ENCODE measurements at regions not wholly inside any gene's neighbourhood (a gene's known extent, or its start where the extent isn't known, plus 50 kb on each side); places are given as distances from the start of the nearest gene placed in this dataset.

DNA sequence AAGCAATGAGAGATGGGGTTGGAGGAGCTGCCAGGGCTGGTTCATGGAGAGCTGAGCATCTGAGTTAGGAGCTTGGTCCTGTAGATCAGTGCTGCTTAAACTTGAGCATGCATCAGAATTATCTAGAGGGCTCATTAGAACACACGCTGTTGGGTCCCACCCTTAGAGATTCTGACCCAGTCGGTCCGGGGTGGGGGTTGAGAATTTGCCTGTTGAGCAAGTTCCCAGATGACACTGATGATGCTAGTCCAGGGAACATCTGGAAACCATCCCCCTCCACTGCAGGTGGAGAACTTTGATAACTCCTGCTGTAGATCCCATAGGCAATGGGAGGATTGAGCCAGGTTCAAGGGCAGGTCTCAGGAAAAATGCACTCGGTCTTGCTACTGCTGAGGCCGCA, 158.0 kb upstream of the KLF4 start:
- no peak for DNase-seq

DNA sequence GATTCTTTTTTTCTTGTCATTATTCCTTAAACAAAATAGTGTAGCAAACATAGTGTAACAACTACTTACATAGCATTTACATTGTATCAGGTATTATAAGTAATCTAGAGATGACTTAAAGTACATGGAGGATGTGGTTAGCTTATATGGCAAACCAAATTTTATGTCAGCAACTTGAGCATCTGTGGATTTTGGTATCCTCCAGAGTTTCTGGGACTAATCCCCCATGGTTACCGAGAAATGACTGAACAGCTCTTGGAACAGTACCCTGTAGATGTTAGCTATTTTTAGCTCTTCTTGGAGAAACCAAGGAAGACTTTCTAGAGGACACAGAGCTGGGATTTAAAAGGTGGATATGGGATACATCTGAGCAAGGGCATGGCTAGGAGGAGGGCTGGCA, 157.6 kb upstream of the KLF4 start:
- DNase-seq, result no peak

DNA sequence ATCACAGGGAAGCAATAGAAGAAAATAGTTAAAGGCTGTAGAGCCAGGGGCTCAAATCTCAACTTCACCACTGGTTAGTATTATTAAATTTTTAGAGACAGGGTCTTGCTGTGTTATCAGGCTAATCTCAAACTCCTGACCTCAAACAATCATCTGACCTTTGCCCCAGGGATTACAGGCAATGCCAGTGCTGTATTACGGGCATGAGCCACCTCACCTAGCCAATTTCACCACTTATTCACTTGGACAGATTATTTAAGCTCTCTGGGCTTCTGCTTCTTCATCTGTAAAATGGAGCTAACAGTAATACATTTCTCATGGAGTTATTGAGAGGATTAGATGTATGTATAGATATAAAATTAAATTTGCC, 155.9 kb upstream of the KLF4 start:
- DNase-seq, result no peak

DNA sequence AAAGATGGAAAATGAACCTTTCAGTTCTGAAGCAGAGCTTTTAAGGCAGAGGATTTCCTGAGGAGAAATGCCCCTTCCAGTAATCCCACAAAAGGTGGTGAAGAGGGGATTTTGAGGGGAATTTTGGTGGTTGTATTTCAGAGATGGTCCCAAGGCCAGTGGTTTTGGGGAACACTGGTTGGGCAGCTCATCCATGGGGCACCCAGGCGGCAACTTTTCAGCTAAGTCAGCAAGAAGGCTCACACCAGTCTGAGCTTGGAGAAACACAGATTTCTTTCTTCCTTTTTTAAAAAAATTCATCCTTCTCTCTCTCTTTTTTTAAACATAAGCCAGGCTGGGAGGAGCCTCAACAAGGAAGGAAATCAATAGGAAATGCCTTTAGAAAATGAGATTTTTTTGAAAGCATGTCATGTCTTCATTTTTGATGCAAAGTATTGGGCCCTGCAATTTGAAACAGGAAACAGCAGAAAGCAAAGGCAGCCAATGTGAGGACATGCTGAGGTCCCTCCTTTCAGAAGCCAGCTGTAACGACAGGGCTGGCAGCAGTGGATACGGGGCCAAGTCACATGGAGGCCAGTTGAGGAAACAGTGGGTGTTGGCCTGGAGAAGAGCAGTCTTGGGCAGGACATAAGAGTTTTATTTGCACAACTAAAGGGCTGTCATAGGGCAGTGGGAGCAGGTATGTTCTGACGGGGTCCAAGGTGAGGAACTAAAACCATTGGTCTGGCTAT, 155.3 kb upstream of the KLF4 start:
- no peak for DNase-seq

DNA sequence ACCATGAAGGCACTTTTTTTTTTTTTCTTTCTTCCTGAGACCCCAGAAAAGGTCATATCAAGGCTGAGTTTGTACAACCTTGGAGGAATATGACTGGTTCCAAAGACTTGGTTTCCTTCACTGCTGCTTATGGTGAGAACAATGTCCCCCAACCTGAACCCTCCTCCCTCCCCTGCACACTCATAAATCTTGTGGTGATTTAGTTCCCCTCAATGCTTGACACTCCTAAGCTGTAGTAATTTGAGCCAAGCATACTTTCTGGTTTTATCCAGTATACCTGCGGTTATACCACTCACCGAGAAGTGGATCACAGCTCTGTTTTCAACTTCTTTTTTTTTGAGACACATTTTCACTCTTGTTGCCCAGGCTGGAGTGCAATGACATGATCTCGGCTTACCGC, 149.9 kb upstream of the KLF4 start:
- DNase-seq, result no peak

DNA sequence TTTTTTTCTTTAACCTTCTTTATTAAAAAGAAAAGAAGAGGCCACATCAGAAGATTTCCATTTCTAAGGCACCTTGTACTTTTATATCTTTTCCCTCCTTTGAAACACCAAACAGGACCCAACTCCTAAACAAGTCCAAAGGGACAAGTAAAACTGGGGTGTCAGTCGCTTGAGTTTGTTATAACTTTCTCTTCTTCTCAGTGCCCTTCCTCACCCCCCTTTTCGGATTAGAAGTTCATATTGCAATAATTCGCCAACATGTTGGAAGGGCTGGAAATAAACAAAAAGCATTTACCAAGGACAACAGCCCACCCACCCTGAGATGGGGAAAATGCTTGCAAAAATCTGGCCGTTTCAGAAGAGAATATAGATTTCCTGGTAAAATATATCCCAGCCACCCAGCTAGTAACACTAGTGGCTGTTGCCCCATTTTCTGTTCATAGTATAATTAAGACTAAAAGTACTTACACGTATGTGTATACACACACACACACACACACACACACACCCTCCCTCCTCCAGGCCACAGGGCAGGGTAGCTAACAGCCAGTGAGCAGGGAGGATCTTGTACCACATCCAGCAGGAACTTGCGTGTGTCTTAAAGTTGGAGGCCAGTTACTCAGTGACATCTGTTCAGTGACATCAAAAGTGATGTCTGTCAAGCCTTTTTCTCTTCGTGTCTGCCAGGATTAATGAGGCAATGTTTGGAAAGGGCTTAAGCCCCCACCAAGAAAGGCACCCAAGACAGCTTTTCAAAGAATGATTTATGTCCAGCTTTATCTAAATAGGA, 149.1 kb upstream of the KLF4 start:
- no peak for DNase-seq

DNA sequence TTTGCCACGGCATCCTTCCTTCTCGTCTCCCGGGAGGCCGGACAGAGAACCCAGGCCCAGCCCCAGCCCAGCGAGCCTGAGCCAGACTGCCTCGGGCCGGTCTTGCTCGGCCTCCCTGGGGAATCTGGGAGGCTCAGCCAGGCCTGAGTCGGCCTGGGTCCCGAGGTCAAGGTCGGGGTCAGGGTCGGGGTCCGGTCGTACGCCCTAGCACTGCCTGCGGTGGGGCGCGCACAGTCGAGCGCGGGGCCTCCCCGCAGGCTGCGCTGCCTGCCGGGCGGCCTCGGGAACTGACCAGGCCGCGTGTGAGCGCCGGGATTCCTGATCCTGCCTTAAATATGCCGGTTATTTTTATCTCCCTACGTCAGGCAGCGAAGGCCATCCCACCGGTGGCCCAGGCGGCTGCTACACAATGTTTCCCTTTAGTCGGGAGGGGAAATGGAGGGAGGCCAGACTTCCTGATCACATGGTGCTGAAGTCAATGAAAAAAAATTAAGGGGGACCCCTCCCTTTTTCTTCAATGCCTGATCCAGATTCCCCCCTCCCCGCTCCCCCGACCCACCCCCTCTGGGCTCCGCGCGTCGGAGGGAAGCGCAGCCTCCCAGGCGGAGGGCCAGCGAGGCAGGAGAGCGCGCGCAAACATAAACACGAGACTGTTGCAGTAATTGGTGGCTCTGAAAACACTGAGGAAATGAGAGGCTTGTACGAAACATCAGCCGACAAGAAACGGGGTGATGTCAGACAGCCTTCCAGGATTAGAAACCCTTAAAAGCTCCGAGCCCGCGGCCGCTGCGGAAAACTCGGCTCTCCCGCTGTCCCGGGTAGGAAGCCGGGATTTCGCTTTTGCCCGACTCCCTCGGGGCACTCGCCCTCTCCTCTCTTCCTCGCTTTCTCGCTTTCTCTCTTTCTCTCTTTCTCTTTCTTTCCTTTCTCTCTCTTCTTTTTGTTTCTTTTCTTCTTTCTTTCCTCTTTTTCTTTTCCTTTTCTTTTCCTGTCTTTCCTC, 148.2 kb upstream of the KLF4 start:
- DNase-seq, result no peak

DNA sequence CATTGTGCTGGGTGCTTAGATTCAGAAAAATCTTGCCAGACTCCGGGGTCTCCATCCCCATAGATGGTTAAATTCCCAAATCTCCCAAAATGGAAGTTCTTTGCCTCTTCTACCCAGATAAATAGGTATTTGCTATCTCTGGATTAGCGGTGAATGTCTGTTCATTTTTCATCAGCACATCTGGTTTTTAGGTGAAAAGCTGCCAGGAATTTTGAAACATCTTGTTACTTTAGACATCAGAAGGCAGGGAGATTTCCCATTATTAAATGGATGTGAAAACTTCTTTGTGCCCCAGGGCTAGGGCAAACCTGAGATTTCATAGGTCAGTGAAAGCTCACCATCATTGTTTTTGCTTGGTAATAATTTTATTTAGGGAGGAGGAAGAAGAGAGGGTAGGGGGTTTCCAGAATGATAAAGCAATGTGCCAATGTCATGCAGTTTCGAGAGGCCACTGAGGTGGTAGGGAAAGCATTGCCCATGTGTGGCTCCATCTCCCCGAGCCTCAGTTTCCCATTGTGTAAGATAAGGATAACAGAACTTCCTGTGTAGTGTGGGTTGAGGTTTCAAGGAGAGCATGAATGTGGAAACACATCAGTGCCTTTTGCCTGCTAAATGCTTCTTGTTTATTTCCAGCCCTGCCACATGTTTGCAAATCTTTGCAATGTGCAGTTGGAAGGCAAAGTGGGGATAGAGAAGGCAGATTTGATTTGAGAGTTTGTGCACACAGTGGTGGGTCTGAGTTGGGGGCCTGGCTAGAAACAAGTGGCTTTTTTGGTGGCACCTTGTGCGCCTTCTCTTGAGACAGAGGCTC, 147.2 kb upstream of the KLF4 start:
- DNase-seq, result no peak

DNA sequence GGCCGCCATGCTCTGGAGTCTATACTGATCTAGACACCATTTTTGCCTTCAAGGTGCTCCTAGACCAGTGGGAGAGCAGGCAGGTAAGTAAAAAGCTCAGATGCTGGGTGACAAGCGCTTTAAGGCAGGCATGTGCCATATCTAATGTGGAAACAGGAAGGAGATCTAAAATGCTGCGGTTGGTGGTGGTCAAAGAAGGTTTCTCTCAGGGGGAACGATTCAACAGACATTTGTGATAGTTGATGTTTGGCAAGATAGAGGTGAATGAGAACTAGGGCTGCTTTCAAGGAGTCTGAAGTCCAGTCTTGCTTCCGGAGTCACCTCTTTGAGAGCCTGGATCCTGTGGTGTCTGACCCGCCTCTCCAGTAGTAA, 146.2 kb upstream of the KLF4 start:
- no peak for DNase-seq

DNA sequence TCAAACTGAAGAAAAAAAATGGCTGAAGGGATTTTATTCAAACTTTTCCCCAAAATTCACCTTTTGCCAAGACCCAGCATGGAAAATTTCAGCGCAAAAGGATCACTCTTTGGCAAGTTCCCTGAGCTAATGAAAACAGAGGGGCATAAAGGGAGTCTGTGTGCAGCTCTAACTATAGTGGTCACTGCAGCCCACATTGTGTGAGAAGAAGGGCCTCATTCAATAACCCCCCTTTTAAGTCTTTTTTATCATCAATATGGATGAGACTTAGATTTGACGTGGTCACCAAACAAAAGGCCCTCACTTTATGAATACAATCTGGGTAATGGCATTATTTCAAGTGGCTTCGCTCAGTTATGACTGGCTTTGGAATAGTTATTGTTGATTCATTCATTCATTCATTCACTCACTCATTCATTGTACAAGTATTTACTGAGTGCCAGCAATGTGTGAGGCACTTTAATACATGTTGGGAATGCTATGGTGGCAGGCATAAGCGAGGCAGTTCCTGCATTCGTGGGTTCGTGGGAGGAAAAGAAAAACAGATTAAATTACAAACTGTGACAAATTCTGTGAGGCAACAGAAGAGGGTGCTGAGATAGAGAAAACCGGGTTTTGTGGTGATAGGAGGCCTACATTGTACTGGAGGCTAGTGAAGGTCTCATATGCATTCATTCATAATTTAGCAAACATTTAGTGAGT, 145.7 kb upstream of the KLF4 start:
- DNase-seq, result no peak

DNA sequence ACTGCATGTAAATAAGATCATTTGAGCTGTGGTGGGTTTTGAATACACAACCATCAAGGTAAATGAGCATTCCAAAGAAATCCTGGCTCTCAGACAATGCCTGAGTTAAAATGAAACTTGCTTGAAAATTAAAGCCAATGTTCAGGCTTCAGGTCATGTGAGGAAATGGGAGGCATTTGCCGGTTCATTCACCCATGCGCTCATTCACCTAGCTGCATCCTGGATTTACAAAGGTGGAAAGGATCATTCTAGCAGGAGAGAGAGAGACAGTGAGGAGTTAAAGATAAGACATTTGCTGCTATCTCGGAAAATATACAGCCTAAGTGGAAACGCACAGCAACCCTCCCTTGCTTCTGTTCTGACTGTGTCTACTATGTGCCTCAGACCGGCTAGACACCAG, 143.8 kb upstream of the KLF4 start:
- no peak for DNase-seq

DNA sequence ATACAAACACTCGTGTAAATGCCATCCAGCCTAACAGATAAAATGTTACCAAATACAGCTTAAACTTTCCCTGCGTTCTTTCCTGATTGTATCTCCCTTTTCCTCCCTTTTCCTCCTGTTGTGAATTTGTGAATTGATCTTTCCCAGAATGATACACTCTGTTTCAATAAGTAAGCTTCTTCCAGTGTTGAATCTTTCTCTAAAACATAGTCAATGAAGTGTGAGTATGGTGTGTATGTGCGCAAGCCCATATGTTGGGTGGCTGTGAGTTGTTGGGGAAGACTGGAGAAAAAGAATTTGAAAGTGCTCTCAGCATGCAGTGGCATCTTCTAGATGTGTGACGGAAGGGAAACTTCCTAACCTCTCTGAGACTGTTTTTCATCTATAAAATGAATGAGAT, 143.1 kb upstream of the KLF4 start:
- DNase-seq, result no peak

DNA sequence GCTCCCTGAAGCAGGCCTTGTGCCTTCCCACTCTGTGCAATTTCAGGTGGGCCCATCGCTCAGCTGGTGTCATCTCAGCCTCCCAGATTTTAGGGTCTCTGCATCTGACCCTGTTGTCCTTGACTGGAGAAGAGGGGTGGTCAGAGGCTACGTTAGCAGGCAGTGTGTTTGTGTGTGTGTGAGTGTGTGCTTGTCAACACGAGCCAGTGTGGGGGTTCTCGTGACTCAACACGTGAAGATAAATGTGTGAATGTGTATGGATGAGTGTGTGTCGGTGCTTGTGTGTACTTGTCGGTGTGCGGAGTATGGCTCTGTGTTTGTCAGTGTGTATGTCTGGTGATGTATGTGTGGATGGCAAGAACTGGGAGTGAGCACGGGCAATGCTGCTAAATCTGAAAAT, 142.6 kb upstream of the KLF4 start:
- DNase-seq, result no peak

DNA sequence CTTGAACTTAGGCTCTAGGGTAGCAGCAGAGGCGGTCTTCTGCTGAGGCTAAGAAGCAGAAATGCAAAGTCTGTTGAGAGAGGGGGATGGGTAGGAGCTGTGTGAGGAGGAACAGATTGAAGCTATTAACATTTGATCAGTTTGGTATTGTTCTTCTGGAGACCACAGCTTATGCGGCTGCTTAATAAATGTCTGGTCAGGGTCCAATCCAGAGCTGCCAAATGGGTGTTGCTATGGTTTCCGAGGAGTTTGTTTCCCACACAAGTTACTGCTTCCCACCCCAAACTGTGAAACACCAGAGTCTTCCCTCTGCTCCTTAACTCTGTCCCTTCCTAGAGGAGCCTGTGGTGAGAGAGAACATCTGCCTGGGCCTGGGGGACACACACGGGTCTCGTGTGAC, 142.2 kb upstream of the KLF4 start:
- DNase-seq, result no peak

DNA sequence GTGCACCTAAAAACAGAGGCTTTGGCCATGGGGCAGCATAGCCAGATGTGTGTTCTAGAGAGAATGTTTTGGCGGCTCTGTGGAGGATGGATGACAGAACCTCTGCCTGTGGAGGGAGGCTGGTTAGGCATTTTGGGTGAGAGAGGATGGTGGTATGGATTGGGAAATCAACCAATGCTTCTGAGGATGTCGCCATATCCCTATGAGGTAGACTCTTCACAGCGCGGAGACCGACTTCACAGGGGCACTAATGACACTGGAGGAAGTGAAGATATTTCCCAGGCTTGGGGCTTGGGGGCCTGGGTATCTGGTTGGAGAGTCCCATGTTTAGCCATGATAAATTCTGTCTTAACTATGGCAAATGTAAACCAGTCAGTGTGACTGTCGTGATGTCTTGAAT, 140.6 kb upstream of the KLF4 start:
- no peak for DNase-seq

DNA sequence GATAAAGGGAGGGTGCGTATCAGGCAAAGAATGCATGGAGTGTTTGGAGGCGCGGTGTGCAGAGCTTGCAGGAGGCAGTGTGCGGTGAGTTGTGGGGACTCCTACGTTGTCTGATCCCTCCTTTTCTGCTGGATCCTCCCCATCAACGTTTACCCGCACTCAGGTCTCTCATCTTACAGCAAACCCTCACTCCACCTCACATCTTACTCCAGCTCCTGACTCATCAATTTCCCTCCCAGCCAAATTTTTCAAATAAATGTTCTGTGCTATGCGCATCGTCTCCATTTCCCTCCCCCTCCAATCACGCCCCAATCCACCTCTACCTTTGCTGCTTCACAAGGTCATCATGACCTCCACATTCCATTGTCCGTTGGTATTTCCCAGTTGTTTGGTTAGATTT, 138.9 kb upstream of the KLF4 start:
- DNase-seq, result no peak

DNA sequence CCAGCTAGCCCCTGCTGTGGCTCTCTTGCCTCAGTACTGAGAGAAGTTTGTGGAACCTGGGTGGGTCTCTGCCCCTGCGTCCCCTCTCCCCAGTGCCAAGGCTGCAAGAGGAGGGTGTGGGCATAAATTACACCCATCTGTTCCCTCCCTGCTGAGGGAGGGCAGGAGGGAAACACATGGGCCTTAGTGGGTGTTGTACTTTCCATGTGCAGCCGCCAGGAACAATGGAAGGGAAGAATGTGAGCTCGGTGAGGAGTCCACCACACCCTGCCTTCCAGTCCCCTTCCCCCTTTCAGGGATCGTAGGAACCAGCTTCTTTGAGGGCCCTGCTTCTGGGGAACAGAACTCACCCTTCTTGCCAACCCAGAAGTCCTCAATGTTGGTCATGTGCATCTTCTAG, 138.2 kb upstream of the KLF4 start:
- no peak for DNase-seq

DNA sequence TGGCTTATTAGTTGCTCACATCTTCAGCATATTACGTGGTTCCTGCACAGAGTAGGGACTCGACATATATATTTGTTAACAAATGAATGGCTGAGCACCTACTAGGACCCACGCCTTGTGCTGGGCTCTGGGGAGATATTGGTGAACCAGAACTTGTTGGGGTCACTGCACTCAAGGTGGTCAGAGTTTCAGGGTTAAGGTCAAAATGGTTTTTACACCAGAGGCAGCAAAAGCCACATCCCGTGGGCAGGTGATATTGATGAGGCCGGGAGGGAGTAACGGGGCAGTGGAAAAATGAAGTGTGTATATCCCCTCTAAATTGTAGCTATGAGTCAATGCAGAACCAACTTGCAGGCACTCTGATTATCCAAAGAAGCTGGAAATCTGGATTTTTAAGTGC, 136.5 kb upstream of the KLF4 start:
- no peak for DNase-seq

DNA sequence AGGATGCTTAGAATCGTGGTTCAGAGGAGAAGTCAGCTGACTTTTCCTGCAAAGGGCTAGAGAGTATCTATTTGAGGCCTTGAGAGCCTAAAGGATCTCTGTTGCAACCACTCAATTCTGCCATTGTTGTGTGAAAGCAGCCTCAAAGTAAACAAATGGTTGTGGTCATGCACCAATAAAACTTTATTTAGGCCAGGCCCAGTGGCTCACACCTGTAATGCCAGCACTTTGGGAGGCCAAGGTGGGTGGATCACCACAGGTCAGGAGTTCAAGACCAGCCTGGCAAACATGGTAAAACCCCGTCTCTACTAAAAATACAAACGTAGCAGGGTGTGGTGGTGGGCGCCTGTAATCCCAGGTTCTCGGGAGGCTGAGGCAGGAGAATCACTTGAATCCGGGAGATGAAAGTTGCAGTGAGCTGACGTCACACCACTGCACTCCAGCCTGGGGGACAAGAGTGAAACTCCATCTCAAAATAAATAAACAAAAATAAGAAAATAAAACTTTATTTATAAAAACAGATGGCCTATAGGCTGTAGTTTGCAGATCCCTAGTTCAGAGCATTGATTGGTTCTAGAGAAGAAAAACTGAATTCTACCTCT, 135.9 kb upstream of the KLF4 start:
- no peak for DNase-seq

DNA sequence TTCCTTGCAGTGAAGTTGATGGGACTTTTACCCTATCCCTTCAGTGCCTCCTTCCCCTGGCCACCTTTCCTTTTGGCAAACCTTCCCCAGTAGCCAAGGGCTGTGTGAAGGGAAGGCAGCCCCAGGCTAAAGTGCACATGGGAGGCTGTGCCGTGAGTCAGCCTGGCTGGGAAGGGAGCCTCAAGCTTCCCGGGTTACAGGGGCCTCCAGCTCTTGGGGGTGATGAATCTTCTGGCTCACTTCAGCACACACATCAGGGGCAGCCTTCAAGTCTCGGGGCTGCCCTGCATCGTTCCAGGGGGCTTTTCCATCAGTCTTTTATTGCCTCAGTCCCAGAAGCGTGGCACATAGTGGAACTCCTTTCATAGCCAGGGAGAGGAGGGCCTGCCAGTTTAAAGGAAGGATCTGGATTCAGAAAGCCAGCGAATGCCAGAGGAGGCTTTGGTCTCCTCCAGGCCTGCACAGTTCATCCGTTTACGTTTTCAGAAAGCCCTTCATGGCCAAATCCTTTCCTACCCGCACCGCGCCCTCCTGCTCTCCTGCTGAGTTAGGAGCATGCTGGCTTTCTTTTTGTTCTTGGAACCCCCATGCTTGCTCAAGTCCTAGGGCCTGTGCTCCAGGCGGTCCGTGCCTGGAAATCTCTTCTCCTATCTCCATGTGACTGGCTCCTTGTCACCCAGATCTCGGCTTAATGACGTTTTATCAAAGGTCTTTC, 134.8 kb upstream of the KLF4 start:
- DNase-seq, result no peak

DNA sequence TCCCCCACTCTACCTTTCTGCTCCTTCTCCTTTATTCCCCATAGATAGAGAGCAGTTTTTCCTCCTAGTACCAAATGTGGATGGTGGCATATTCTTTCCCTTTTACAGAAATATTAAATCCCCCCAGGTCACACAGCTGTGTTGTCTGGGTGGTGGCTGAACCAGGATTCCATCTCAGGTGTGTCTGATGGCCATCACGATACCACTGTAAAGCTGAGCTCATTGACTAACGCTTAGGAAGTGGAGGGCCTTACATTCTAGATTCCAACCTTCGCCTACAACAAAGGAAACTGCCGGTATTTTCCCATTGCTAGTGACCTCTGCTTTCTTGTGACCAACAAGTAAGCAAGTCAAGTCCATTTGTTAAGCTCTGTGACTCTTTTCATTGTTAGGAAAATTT, 131.9 kb upstream of the KLF4 start:
- no peak for DNase-seq

Measured in stimulated activated CD4-positive, alpha-beta T cell treated with anti-CD3 and anti-CD28 coated beads, Interleukin-4, amount 100 ng/mL, for 1 hour (primary cell).